ENCODE measurements at regions not wholly inside any gene's neighbourhood (a gene's known extent, or its start where the extent isn't known, plus 50 kb on each side); places are given as distances from the start of the nearest gene placed in this dataset.

DNA sequence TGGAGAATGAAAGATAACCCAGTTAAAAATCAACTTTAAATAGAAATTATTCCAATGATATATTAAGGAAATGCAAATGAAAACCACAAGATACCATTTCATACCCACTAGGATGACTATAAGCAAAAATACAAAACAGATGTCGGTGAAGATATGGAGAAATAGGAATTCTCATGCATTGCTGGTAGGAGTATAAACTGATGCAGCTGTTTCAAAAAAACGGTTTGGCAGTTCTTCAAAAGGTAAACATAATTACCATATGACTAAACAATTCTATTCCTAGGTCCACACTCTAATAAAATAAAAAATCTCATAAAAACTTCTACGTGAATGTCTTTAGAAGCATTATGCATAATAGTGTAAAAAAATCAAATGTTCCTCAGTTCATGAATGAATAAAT is 763.3 kb upstream of the BRINP3 start:
- no peak for TF ChIP-seq CTCF (IDR thresholded peaks at IDR 0.05 in 2 of 3, conservative IDR thresholded peaks at IDR 0.05 in 1 of 3; ENCODE audit: control insufficient read depth in 2 of 3, extremely low read depth in 1 of 3, insufficient read depth in 1 of 3, low read depth in 3 of 3, low read length in 3 of 3)
- TF ChIP-seq TAF1 (IDR thresholded peaks at IDR 0.05; ENCODE audit: borderline replicate concordance, low read depth, low read length) = no peak
- no peak for TF ChIP-seq POLR2A (IDR thresholded peaks at IDR 0.05; ENCODE audit: low read depth, low read length)
- no peak for TF ChIP-seq MTA2 (IDR thresholded peaks at IDR 0.05; ENCODE audit: low read depth)
- no peak for TF ChIP-seq NFIC (IDR thresholded peaks at IDR 0.05; ENCODE audit: low read depth, low read length)
- no peak for TF ChIP-seq ZNF24 (IDR thresholded peaks at IDR 0.05)
- no peak for TF ChIP-seq FOXK2 (IDR thresholded peaks at IDR 0.05)
- TF ChIP-seq JUND (IDR thresholded peaks at IDR 0.05; ENCODE audit: low read depth, low read length) = no peak
- TF ChIP-seq CHD4 (IDR thresholded peaks at IDR 0.05) = no peak

All from GM12878 (cell line).